HL-60 (cell line): ENCODE measurements at regions not wholly inside any gene's neighbourhood (a gene's known extent, or its start where the extent isn't known, plus 50 kb on each side); places are given as distances from the start of the nearest gene placed in this dataset.

ENCODE experiments used
- DNase-seq, 2 experiments: peaks; one replicate each; pipeline ENCODE4 v3.0.0-alpha.2; 2010 to 2020; ENCODE audit warnings: low read depth in 1 of 2, low spot score in 1 of 2
- H3K27ac ChIP-seq: fragments of 250-450 bp; sonication (Bioruptor Pico); replicated peaks from 2 replicates; pipeline ENCODE4 v1.5.1; 2020; ENCODE audit warnings: mild to moderate bottlenecking, moderate library complexity
- H3K27me3 ChIP-seq: fragments of 250-450 bp; sonication (Bioruptor Pico); 2 replicates; pipeline ENCODE4 v1.5.1; 2021; ENCODE audit warnings: mild to moderate bottlenecking, moderate library complexity; ENCODE audit not compliant: insufficient read depth, poor library complexity, severe bottlenecking
- H3K4me3 ChIP-seq: replicated peaks from 2 replicates; pipeline ENCODE4 v1.5.1; 2011; ENCODE audit warnings: mild to moderate bottlenecking, control low read depth, low read length; ENCODE audit not compliant: insufficient read depth
- CTCF ChIP-seq: IDR thresholded peaks from one replicate; pipeline ENCODE4 v1.5.1; 2011; ENCODE audit warnings: low read length, control low read depth, inconsistent platforms; ENCODE audit not compliant: insufficient read depth
- GABPA ChIP-seq: IDR thresholded peaks from 2 replicates; pipeline ENCODE4 v1.6.1; 2012; ENCODE audit warnings: low read depth
- POLR2AphosphoS5 ChIP-seq: IDR thresholded peaks from 2 replicates; pipeline ENCODE4 v1.6.1; 2012; ENCODE audit warnings: low read depth
- REST ChIP-seq: IDR thresholded peaks from 2 replicates; pipeline ENCODE4 v1.6.1; 2012; ENCODE audit warnings: low read depth; ENCODE audit not compliant: insufficient replicate concordance
- SPI1 ChIP-seq: IDR thresholded peaks from 2 replicates; pipeline ENCODE4 v1.6.1; 2012; ENCODE audit warnings: low read depth, mild to moderate bottlenecking, borderline replicate concordance

- Histone ChIP-seq H3K27ac (no peak overlapping the region), H3K27me3 (peaks cover 6% of the 10 kb centered on the region), H3K4me3 (no peak overlapping the region)
- no peak for DNase-seq
- no peak for TF ChIP-seq GABPA
- TF ChIP-seq CTCF, result no peak
- TF ChIP-seq POLR2AphosphoS5, result no peak
- no peak for TF ChIP-seq REST
- TF ChIP-seq SPI1, result no peak
Measured at GRCh38 chr4:146023334-146023967, 84.8 kb upstream of the ZNF827 start.

GRCh38 chr4:146022541-146022940, 83.9 kb upstream of the ZNF827 start:
- no peak for DNase-seq
- TF ChIP-seq CTCF (no peak), SPI1 (no peak), POLR2AphosphoS5 (no peak), REST (no peak), GABPA (no peak)
- Histone ChIP-seq H3K27me3 (peaks cover 4% of the 10 kb centered on the region), H3K27ac (no peak overlapping the region), H3K4me3 (no peak overlapping the region)

- H3K27me3 ChIP-seq, result peaks cover 4% of the 10 kb centered on the region
- TF ChIP-seq REST, result no peak
- TF ChIP-seq SPI1, result no peak
- TF ChIP-seq GABPA, result no peak
- TF ChIP-seq POLR2AphosphoS5, result no peak
- no peak for TF ChIP-seq CTCF
- H3K4me3 ChIP-seq, result no peak overlapping the region
- no peak overlapping the region for H3K27ac ChIP-seq
- DNase-seq, result no peak
Measured at GRCh38 chr4:146018247-146018646, 79.6 kb upstream of the ZNF827 start.
